ENCODE measurements at regions not wholly inside any gene's neighbourhood (a gene's known extent, or its start where the extent isn't known, plus 50 kb on each side); places are given as distances from the start of the nearest gene placed in this dataset.

GRCh38 chr11:8328848-8329330, 65.2 kb upstream of the LMO1 start:
- TF ChIP-seq POLR2AphosphoS5 (IDR thresholded peaks at IDR 0.05), result peak in 1 of 3 donors; percentile 50
- TF ChIP-seq, protein P1, sequence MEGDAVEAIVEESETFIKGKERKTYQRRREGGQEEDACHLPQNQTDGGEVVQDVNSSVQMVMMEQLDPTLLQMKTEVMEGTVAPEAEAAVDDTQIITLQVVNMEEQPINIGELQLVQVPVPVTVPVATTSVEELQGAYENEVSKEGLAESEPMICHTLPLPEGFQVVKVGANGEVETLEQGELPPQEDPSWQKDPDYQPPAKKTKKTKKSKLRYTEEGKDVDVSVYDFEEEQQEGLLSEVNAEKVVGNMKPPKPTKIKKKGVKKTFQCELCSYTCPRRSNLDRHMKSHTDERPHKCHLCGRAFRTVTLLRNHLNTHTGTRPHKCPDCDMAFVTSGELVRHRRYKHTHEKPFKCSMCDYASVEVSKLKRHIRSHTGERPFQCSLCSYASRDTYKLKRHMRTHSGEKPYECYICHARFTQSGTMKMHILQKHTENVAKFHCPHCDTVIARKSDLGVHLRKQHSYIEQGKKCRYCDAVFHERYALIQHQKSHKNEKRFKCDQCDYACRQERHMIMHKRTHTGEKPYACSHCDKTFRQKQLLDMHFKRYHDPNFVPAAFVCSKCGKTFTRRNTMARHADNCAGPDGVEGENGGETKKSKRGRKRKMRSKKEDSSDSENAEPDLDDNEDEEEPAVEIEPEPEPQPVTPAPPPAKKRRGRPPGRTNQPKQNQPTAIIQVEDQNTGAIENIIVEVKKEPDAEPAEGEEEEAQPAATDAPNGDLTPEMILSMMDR (IDR thresholded peaks at IDR 0.05), result peak in 5 of 7 experiments; percentile 38 to 79 (median 62)
